SU-DHL-6 (cell line): ENCODE measurements at regions not wholly inside any gene's neighbourhood (a gene's known extent, or its start where the extent isn't known, plus 50 kb on each side); places are given as distances from the start of the nearest gene placed in this dataset.
"Not testable (repeated sequence)": the region's sequence is repeated elsewhere in the genome, so short reads cannot be mapped to it uniquely, and the experiment has no call there.

Source experiments
- H2AFZ ChIP-seq: fragments of 200-600 bp; sonication (generic); 2 replicates; pipeline ENCODE4 v1.6.1; 2014; ENCODE audit warnings: low read depth, mild to moderate bottlenecking, moderate library complexity, mixed read lengths, antibody characterized with exemption, low read length; ENCODE audit not compliant: severe bottlenecking
- H3F3A ChIP-seq: fragments of 200-600 bp; shearing (Covaris generic); 2 replicates; pipeline ENCODE4 v1.6.0; 2016; ENCODE audit warnings: antibody characterized with exemption, mild to moderate bottlenecking; ENCODE audit not compliant: insufficient read depth
- H3K27ac ChIP-seq: fragments of 200-600 bp; sonication (generic); 2 replicates; pipeline ENCODE4 v1.5.1; 2016; ENCODE audit warnings: low read depth, mild to moderate bottlenecking, low read length, moderate library complexity, mixed read lengths
- H3K27me3 ChIP-seq: fragments of 200-600 bp; sonication (generic), shearing (Covaris generic); 2 replicates; pipeline ENCODE4 v1.6.0; 2014; ENCODE audit warnings: mild to moderate bottlenecking, low read length
- H3K36me3 ChIP-seq: fragments of 200-600 bp; sonication (generic); 2 replicates; pipeline ENCODE4 v1.6.1; 2014; ENCODE audit warnings: mild to moderate bottlenecking, low read length, mixed read lengths
- H3K4me2 ChIP-seq: fragments of 300-600, 200-600 bp; shearing (Covaris generic), sonication (generic); 2 replicates; pipeline ENCODE4 v1.6.0; 2014; ENCODE audit warnings: low read length, low read depth, mild to moderate bottlenecking; ENCODE audit not compliant: poor library complexity, severe bottlenecking
- H3K4me3 ChIP-seq: fragments of 200-600 bp; sonication (generic); 2 replicates; pipeline ENCODE4 v1.5.1; 2014; ENCODE audit warnings: antibody characterized with exemption, low read length, mild to moderate bottlenecking, mixed read lengths; ENCODE audit not compliant: insufficient read depth, poor library complexity, severe bottlenecking
- H3K79me2 ChIP-seq: fragments of 200-600 bp; sonication (generic); 2 replicates; pipeline ENCODE4 v1.6.1; 2014; ENCODE audit warnings: mild to moderate bottlenecking, low read length, moderate library complexity; ENCODE audit not compliant: insufficient read depth
- H3K9ac ChIP-seq: fragments of 200-600 bp; sonication (generic); 2 replicates; pipeline ENCODE4 v1.7.0; 2014; ENCODE audit warnings: mild to moderate bottlenecking, low read length
- H3K9me2 ChIP-seq: fragments of 200-600 bp; sonication (generic); replicated peaks from 2 replicates; pipeline ENCODE4 v1.6.1; 2014; ENCODE audit warnings: low read length; ENCODE audit not compliant: insufficient read depth
- H3K9me3 ChIP-seq: fragments of 200-600 bp; sonication (generic); 2 replicates; pipeline ENCODE4 v1.6.1; 2014; ENCODE audit warnings: low read length, mixed read lengths; ENCODE audit not compliant: insufficient read depth
- H4K20me1 ChIP-seq: fragments of 200-600 bp; sonication (generic); 2 replicates; pipeline ENCODE4 v1.6.1; 2014; ENCODE audit warnings: low read depth, mild to moderate bottlenecking, antibody characterized with exemption, low read length, moderate library complexity, mixed read lengths
- CTCF ChIP-seq: fragments of 200-600 bp; sonication (generic); IDR thresholded peaks from one replicate; pipeline ENCODE4 v1.5.1; 2017; ENCODE audit warnings: antibody characterized with exemption, mild to moderate bottlenecking, low read length, moderate library complexity; ENCODE audit not compliant: insufficient read depth, poor library complexity, severe bottlenecking
- EZH2phosphoT487 ChIP-seq: fragments of 200-600 bp; sonication (generic), shearing (Covaris generic); conservative IDR thresholded peaks from 2 replicates; pipeline ENCODE4 v1.6.1; 2018; ENCODE audit warnings: mild to moderate bottlenecking, antibody characterized with exemption, low read length, moderate library complexity, mixed read lengths

GRCh38 chr2:48088994-48089393 lies 182.7 kb upstream of the FBXO11 start:
- H2AFZ ChIP-seq, result no peak overlapping the region
- no peaks in the 10 kb centered on the region for H3F3A ChIP-seq
- H3K9ac ChIP-seq, result no peak overlapping the region
- no peaks in the 10 kb centered on the region for H3K9me3 ChIP-seq
- H3K27me3 ChIP-seq, result no peaks in the 10 kb centered on the region
- H3K9me2 ChIP-seq, result no peaks in the 10 kb centered on the region
- no peak for TF ChIP-seq EZH2phosphoT487
- no peak for TF ChIP-seq CTCF
- H3K4me2 ChIP-seq, result no peak overlapping the region
- no peaks in the 10 kb centered on the region for H3K36me3 ChIP-seq
- H4K20me1 ChIP-seq, result no peaks in the 10 kb centered on the region
- H3K4me3 ChIP-seq, result no peak overlapping the region
- no peak overlapping the region for H3K27ac ChIP-seq
- H3K79me2 ChIP-seq, result no peaks in the 10 kb centered on the region

GRCh38 chr2:48089644-48090043 lies 183.3 kb upstream of the FBXO11 start:
- H3F3A ChIP-seq, result no peaks in the 10 kb centered on the region
- H3K9me2 ChIP-seq, result no peaks in the 10 kb centered on the region

GRCh38 chr2:48092846-48093803 lies 186.8 kb upstream of the FBXO11 start:
- no peaks in the 10 kb centered on the region for H4K20me1 ChIP-seq

More at GRCh38 chr2:48089644-48090043, 183.3 kb upstream of the FBXO11 start:
- H4K20me1 ChIP-seq, result no peaks in the 10 kb centered on the region
- H3K36me3 ChIP-seq, result no peaks in the 10 kb centered on the region
- H3K79me2 ChIP-seq, result no peaks in the 10 kb centered on the region
- no peak overlapping the region for H3K4me3 ChIP-seq
- no peaks in the 10 kb centered on the region for H3K9me3 ChIP-seq
- no peak overlapping the region for H2AFZ ChIP-seq
- H3K27ac ChIP-seq, result no peak overlapping the region
- no peak overlapping the region for H3K4me2 ChIP-seq
- H3K9ac ChIP-seq, result no peak overlapping the region
- TF ChIP-seq EZH2phosphoT487 (no peak), CTCF (no peak)
- H3K27me3 ChIP-seq, result no peaks in the 10 kb centered on the region

GRCh38 chr2:48096765-48097164 lies 190.5 kb upstream of the FBXO11 start:
- not testable (repeated sequence) for H2AFZ ChIP-seq, H3F3A ChIP-seq, H3K9me2 ChIP-seq

More at GRCh38 chr2:48092846-48093803, 186.8 kb upstream of the FBXO11 start:
- H3K79me2 ChIP-seq, result no peaks in the 10 kb centered on the region
- no peak overlapping the region for H3K4me3 ChIP-seq
- no peaks in the 10 kb centered on the region for H3K27me3 ChIP-seq
- H3K27ac ChIP-seq, result no peak overlapping the region
- H3K9ac ChIP-seq, result no peak overlapping the region
- H3K9me3 ChIP-seq, result no peaks in the 10 kb centered on the region
- no peaks in the 10 kb centered on the region for H3K9me2 ChIP-seq
- H3K36me3 ChIP-seq, result no peaks in the 10 kb centered on the region
- no peak overlapping the region for H2AFZ ChIP-seq
- no peaks in the 10 kb centered on the region for H3F3A ChIP-seq
- TF ChIP-seq CTCF (no peak), EZH2phosphoT487 (no peak)
- H3K4me2 ChIP-seq, result no peak overlapping the region

More at GRCh38 chr2:48096765-48097164, 190.5 kb upstream of the FBXO11 start:
- not testable (repeated sequence) for H3K79me2 ChIP-seq, H3K9ac ChIP-seq, H3K4me2 ChIP-seq, H4K20me1 ChIP-seq, H3K27me3 ChIP-seq, H3K36me3 ChIP-seq, H3K27ac ChIP-seq, H3K9me3 ChIP-seq, H3K4me3 ChIP-seq
